ENCODE measurements at regions not wholly inside any gene's neighbourhood (a gene's known extent, or its start where the extent isn't known, plus 50 kb on each side); places are given as distances from the start of the nearest gene placed in this dataset.

DNA sequence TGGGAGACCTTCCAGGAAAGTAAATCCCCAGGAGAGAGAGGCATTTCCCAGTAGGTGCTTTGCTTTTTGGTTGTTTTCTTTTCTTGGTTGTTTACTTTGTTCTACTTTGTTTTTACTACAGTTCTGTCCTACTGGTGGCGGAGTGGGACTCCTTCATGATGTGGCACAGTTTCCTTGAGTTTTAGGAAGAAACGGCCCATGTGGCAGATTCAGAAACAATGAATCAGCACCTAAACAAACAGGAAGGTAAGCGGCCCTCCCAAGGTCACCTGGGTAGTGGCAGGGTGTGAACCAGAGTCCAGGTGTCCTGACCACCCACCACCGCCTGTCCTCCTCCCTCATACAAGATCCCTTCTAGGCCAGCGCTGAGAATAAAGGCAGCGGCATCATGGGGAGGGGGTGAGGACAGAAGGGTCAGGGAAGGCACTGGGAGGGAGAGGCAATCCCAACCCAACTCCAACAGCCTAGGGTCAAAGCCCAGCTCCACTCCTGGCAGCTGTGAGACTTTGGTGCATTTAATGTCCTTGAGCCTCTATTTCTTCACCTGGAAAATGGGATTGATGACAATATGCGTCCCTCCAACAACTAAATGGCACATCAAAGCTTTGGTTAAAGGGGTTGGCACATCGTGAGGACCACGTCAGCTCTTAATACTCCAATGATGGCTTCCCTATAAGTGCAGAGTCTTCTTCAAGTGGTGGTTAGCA is 111.5 kb upstream of the BCL2L14 start:
- 0 out of 2 replicates have a peak overlapping the region, but pooled peaks have one; percentile 20 for H4K91ac ChIP-seq (ENCODE audit: insufficient read depth, low read depth, low read length)
- peaks cover 16% of the 10 kb centered on the region for H3K9me1 ChIP-seq (ENCODE audit: insufficient read depth, low read length)
- H3K36me3 ChIP-seq (ENCODE audit: control insufficient read depth, insufficient read depth, low read length): no peaks in the 10 kb centered on the region
- CTCF ChIA-PET: interaction anchor here (1.0 to 1.4 kb wide), 3 partner anchors 9 to 77 kb away, joined by 3 to 4 read pairs (median 4); no protein-coding TSS in a partner anchor
- intact Hi-C loops (cut with micrococcal nuclease) (no loop called here), in situ Hi-C loops (cut with MboI; ENCODE audit: low sequenced_read_pairs) (no loop called here), dilution Hi-C loops (cut with HindIII; ENCODE audit: low sequenced_read_pairs, unreplicated experiment) (no loop called here)
- peaks cover 3% of the 10 kb centered on the region for H3K9me3 ChIP-seq (ENCODE audit: control insufficient read depth, insufficient read depth, low read length)
- POLR2A ChIA-PET (ENCODE audit: unreplicated experiment): no interaction called here
- peak overlapping the region; percentile 70 for H3K14ac ChIP-seq (replicated peaks; ENCODE audit: low read depth, low read length)
- H2AK9ac ChIP-seq (replicated peaks; ENCODE audit: low read depth, low read length, poor library complexity): peak overlapping the region; percentile 71
- BruUV-seq (replicated peaks): no TSS peak
- no peak overlapping the region for H3K56ac ChIP-seq (ENCODE audit: extremely low read depth, insufficient read depth, low read length)
- no peaks in the 10 kb centered on the region for H3K79me1 ChIP-seq (ENCODE audit: low read depth in 1 of 2, low read length in 2 of 2)
- H2AK5ac ChIP-seq (ENCODE audit: low read depth, low read length): peak overlapping the region; percentile 6
- peak overlapping the region; percentile 41 for H3K4ac ChIP-seq (ENCODE audit: low read depth, low read length)
- DNase-seq (peak; percentile 23), ATAC-seq (ENCODE audit: low read depth) (no peak)
- no peak overlapping the region for H3K27ac ChIP-seq (ENCODE audit: insufficient read depth, low read length)
- H3K23ac ChIP-seq (ENCODE audit: low read depth, low read length): no peak overlapping the region
- no peak overlapping the region; the same call in 1 of the 2 replicates for H3K4me2 ChIP-seq (ENCODE audit: low read depth, low read length)
- H2BK120ac ChIP-seq (ENCODE audit: low read depth, low read length): peak overlapping the region; percentile 79
- H4K20me1 ChIP-seq (ENCODE audit: insufficient read depth, low read length): no peaks in the 10 kb centered on the region
- H3K9ac ChIP-seq (ENCODE audit: low read depth, low read length): no peak overlapping the region
- H3K27me3 ChIP-seq (ENCODE audit: control insufficient read depth, insufficient read depth, low read length): peaks cover 18% of the 10 kb centered on the region
- peaks cover 11% of the 10 kb centered on the region for H3K4me1 ChIP-seq (ENCODE audit: control insufficient read depth, insufficient read depth, low read length)
- peak overlapping the region; percentile 30; the same call in 1 of the 2 replicates for H3K18ac ChIP-seq (ENCODE audit: low read depth, low read length)
- peak overlapping the region; percentile 37 for H2BK5ac ChIP-seq (ENCODE audit: low read depth, low read length, poor library complexity, severe bottlenecking)
- no CpG with 5 or more reads among the region's 9 CpGs for WGBS, 2 experiments (ENCODE audit: extremely low coverage in 2 of 2, insufficient read length in 1 of 2)
- peak overlapping the region; percentile 73; the same call in 1 of the 2 replicates for H2BK20ac ChIP-seq (ENCODE audit: low read depth, low read length)
- peak overlapping the region; percentile 4 to 32; a peak in 1 of 4 replicates for H4K8ac ChIP-seq (ENCODE audit: low read depth in 2 of 2, low read length in 2 of 2)
- H3K4me3 ChIP-seq (ENCODE audit: insufficient read depth, low read depth, low read length): no peak overlapping the region
- no peak overlapping the region for H4K5ac ChIP-seq (ENCODE audit: low read depth, low read length)
- no peak for TF ChIP-seq SMC3 (IDR thresholded peaks at IDR 0.05; ENCODE audit: low read depth, low read length)
- TF ChIP-seq FOS (IDR thresholded peaks at IDR 0.05; ENCODE audit: low read depth, low read length): no peak
- TF ChIP-seq RCOR1 (IDR thresholded peaks at IDR 0.05; ENCODE audit: insufficient replicate concordance, low read length): no peak
- no peak for TF ChIP-seq MXI1 (IDR thresholded peaks at IDR 0.05; ENCODE audit: borderline replicate concordance, low read depth, low read length)
- TF ChIP-seq BHLHE40 (IDR thresholded peaks at IDR 0.05; ENCODE audit: low read depth, low read length): no peak
- TF ChIP-seq RAD21 (IDR thresholded peaks at IDR 0.05; ENCODE audit: low read length): no peak
- TF ChIP-seq MAFK (IDR thresholded peaks at IDR 0.05; ENCODE audit: low read depth, low read length): no peak
- TF ChIP-seq NFE2L2 (IDR thresholded peaks at IDR 0.05; ENCODE audit: low read depth, low read length): no peak
- no peak for TF ChIP-seq USF2 (IDR thresholded peaks at IDR 0.05; ENCODE audit: low read depth, low read length)
- TF ChIP-seq CEBPB (IDR thresholded peaks at IDR 0.05; ENCODE audit: low read depth, low read length): no peak
- TF ChIP-seq RFX5 (IDR thresholded peaks at IDR 0.05; ENCODE audit: low read depth, low read length): no peak
- no peak for TF ChIP-seq POLR2A (IDR thresholded peaks at IDR 0.05; ENCODE audit: low read depth, low read length)
- TF ChIP-seq CHD1 (IDR thresholded peaks at IDR 0.05; ENCODE audit: low read depth, low read length): no peak
- TF ChIP-seq, protein P1, sequence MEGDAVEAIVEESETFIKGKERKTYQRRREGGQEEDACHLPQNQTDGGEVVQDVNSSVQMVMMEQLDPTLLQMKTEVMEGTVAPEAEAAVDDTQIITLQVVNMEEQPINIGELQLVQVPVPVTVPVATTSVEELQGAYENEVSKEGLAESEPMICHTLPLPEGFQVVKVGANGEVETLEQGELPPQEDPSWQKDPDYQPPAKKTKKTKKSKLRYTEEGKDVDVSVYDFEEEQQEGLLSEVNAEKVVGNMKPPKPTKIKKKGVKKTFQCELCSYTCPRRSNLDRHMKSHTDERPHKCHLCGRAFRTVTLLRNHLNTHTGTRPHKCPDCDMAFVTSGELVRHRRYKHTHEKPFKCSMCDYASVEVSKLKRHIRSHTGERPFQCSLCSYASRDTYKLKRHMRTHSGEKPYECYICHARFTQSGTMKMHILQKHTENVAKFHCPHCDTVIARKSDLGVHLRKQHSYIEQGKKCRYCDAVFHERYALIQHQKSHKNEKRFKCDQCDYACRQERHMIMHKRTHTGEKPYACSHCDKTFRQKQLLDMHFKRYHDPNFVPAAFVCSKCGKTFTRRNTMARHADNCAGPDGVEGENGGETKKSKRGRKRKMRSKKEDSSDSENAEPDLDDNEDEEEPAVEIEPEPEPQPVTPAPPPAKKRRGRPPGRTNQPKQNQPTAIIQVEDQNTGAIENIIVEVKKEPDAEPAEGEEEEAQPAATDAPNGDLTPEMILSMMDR (conservative IDR thresholded peaks at IDR 0.05; ENCODE audit: low read depth, low read length): no peak
- peak overlapping the region; percentile 70 for H2AFZ ChIP-seq (replicated peaks; ENCODE audit: low read length, poor library complexity)
- peak overlapping the region; percentile 20; the same call in 1 of the 3 replicates for H2BK15ac ChIP-seq (ENCODE audit: low read depth, low read length)

All from IMR-90 (cell line).